Kidney glomerular epithelial cell (primary cell): ENCODE measurements at regions not wholly inside any gene's neighbourhood (a gene's known extent, or its start where the extent isn't known, plus 50 kb on each side); places are given as distances from the start of the nearest gene placed in this dataset.
"Not testable (repeated sequence)": the region's sequence is repeated elsewhere in the genome, so short reads cannot be mapped to it uniquely, and the experiment has no call there.

Experiments
- DNase-seq: peaks from one replicate; lab custom pipeline; 2025; lab: John Stamatoyannopoulos, UW

- no peak for DNase-seq
Observed at GRCh38 chr1:60665311-60665710, 417.1 kb upstream of the NFIA start.

GRCh38 chr1:60664086-60664625 is 418.2 kb upstream of the NFIA start:
- DNase-seq = no peak

DNA sequence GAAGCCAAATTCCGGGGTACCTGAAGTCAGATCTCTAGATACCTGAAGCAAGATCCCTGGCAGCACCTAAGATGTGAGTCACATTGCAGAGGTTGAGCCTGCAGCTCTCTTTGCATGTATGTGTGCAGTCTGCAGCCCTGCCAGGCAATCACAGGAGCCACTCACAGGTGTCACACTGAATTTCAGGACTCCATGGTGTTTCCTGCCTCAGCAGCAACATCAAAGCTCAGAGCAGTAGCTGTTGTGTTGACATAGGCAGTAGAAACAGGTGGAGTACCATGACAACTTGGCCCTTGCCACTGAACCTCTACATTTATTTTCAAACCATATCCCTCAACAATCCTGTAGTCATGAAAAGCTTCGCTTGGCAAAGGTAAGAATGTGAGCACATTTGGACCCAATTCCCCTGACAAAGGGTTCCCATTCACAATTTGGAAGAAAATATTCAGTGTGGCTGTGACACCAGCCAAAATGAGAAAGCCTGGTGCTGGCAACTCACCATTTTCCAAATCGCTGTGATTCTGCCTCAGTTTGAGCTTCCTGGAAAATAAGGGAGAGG is 419.8 kb upstream of the NFIA start:
- no peak for DNase-seq

DNA sequence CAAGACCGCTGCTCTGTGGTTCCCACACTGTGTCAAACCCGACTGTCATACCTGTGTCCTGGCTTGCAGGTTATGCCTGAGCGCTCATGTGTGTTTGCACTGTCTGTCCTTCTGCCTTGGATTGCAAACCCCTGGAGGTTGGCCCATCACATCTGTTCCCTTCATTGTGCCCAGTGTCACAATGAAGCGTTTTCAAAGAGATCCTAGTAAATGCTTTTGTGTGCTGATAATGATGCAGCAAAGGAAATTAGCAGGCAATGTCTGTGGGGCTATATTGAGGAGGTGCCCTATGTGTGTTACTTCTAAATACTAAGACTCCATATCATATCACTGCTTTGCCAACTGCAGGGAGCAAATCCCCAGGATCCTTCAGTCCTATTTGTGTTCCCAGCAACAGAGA is 424.4 kb upstream of the NFIA start:
- no peak for DNase-seq

- DNase-seq = no peak
Observed at GRCh38 chr1:60655679-60656355, 426.5 kb upstream of the NFIA start.

DNA sequence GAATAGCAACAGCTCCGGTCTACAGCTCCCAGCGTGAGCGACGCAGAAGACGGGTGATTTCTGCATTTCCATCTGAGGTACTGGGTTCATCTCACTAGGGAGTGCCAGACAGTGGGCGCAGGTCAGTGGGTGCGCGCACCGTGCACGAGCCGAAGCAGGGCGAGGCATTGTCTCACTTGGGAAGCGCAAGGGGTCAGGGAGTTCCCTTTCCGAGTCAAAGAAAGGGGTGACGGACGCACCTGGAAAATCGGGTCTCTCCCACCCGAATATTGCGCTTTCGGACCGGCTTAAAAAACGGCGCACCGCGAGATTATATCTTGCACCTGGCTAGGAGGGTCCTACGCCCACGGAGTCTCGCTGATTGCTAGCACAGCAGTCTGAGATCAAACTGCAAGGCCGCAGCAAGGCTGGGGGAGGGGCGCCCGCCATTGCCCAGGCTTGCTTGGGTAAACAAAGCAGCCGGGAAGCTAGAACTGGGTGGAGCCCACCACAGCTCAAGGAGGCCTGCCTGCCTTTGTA is 442.3 kb upstream of the NFIA start:
- not testable (repeated sequence) for DNase-seq

GRCh38 chr1:60639287-60639686 is 443.1 kb upstream of the NFIA start:
- no peak for DNase-seq

DNA sequence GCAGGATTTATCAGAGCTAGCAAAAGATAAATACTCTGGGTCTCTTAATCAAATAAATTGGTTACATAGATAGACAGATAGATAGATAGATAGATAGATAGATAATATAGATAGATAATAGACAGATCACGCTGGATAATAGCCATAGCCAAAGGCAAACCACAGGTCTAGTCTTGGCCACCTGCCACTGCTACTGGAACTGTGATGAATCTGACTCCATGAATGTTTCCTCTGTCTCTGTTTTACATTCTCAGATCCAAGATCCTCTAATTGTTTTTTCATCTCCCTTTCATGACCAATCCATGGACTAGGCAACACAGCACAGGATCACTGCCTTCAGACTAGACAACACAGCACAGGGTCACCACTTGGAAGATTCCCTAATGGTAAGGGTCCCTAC is 444.7 kb upstream of the NFIA start:
- DNase-seq = no peak

DNA sequence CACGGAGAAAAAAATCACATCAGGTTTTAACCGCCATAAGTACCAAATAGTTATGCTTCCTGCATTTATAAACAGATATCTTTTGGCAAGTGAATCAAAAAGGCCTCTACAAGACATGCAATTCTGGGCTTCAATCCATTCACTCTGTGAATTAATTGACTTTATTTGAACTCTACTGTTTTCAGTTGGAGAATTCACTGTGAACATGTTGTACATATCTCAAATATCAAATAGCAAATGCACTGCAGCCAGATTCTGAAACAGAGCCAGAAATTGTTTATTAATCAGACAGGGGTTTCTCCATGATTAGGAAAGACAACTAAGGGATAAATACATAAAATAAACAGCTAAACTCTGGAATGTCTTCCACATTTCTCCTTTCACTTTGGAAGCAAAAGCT is 445.4 kb upstream of the NFIA start:
- DNase-seq = no peak

- DNase-seq = no peak
Observed at GRCh38 chr1:60634106-60634505, 448.3 kb upstream of the NFIA start.

DNA sequence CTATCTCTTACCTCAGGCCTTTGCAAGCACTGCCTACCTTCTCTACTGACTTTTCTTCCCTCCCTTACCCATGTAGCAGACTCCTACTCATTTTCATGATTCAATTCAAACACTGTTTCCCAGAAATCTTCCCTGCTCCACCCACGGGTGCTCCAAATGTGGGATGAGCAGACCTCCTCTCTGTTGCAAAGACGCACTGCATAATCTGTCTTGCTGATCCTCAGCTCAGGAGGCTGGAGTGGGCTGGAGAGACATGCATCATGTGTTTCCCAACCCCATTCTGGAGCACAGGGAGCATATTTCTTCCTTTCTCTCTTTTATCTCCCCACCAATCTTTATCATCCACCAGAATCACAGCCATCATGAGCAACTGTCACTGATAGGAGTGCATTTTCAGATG is 459.9 kb upstream of the NFIA start:
- DNase-seq = no peak

DNA sequence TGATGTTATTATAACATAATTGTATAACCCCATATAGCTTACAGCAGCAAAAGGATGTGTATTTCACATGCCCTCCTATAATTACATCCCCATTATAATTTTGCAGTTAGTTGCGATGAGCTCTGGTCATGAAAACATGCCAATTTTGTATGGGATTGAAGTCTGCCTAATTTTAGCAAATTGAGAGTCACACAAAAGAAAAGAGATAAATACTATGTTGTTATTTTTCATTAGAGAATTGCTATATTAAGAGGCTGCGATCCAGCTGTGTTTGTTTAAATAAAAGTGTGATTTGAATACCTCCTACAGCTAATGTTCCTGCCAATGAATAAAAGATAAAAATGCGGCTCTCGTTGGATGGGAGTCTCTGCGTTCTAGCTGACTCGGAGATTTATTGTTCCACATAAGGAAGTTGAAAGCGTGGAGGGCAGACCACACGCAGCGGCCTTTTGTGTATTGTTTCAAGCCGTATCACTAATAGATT is 461.0 kb upstream of the NFIA start:
- DNase-seq = peak; percentile 43

- DNase-seq = no peak
Observed at GRCh38 chr1:60620087-60620486, 462.3 kb upstream of the NFIA start.

GRCh38 chr1:60619581-60619980 is 462.8 kb upstream of the NFIA start:
- no peak for DNase-seq

- DNase-seq = no peak
Observed at GRCh38 chr1:60615666-60616065, 466.7 kb upstream of the NFIA start.

DNA sequence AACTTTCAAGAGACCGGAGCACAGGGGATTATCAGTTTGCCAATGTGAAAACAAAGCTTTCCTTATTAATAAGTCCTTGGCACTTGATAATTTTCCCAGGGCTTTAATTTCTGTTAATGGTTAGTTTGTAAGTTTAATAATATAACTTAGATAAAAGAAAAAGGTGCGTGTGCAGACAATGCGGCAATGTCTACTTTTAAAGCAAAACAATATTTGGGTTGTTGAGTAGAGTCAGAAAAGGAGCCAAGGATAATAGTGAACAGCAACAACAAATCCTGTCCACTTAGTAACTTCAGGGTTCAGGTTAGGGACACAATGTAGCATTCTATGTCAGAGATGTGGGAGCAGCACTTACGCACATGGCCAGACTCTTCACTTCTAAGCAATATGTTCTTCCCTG is 469.6 kb upstream of the NFIA start:
- DNase-seq = no peak

DNA sequence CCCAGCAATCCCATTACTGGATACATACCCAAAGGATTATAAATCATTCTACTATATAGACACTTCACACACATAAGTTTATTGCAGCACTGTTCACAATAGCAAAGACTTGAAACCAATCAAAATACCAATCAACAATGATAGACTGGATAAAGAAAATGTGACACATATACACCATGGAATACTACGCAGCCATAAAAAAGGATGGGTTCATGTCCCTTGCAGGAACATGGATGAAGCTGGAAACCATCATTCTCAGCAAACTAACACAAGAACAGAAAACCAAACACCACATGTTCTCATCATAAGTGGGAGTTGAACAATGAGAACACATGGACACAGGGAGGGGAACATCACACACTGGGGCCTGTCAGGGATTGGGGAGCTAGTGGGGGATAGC is 475.4 kb upstream of the NFIA start:
- not testable (repeated sequence) for DNase-seq

DNA sequence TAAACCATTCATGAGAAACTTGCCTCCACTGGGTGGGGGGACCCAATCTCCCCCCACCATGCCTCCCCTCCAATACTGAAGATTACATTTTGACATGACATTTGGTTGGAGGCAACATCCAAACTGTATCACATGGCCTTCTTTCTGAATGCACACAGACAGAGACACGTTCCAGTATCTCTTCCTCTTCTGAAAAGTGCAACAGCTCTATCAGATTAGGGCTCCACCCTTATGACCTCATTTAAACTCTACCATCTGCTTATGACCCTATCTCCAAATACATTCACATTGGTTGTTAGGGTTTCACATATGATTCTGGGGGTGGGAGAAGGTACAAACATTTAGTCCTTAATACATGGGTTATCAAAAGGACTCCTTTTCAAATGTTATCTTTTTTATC is 481.8 kb upstream of the NFIA start:
- no peak for DNase-seq

DNA sequence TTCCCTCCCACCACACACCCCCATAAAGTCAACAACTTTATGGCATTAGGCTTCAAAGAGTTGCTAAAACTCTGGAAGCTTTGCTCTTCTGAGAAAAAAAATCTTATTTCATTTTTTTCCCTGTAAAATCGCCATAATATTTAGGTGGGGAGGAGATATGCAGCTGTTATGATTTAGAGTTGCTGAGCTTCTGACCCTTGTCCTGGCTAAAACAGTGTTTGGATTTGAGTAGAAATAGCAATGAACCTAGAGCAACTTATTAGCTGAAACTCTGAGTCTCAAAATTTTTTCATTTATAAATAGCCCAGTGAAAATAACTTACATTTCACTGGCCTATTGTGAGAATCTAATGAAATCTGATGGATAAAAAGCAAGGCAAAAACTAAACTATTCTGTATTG is 482.8 kb upstream of the NFIA start:
- DNase-seq = no peak

- DNase-seq = no peak
Observed at GRCh38 chr1:60598041-60598910, 484.1 kb upstream of the NFIA start.

DNA sequence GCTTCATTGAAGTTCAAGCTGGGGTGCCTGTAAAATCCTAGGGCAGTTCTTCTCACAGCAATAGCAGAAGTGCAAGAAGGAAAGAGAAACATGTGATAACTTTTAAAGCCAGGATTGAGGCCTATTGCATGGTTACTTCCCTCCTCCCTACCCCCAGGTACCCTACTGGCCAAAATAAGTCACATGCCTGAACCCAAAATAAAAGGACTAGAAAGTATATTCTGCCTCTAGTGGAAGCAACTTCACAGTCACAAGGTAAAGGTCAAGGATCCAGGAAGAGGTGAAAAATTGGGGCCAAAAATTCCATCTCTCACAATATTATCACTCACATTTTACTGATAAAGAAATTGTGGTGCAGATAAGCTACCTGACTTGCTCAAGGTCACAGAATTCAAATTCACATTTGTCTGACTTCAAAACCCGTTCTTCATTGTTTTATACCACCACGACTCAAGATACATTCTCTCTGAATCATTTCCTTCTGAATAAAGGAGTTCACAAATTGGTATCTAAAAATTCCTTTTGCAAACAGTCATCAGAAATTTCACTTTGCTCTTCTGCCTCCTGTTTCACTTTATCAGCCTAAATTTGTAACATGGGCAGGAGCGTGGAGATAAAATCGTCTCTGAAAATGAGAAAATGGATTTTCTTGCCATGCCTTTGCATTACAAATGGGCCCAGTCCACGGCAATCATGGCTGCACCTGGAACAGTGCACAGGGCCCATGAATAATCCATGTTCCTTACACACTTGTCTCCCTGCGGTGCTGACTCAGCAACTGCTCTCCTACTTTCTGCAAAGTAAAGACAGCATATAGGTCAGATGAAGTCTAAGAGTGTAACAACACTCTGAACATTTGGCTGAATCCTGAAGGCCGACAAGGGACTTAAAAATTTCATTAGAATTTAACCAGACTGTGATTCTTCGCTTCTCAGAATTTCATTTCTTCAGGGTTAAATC is 485.3 kb upstream of the NFIA start:
- no peak for DNase-seq
